ENCODE measurements at regions not wholly inside any gene's neighbourhood (a gene's known extent, or its start where the extent isn't known, plus 50 kb on each side); places are given as distances from the start of the nearest gene placed in this dataset.

GRCh38 chr1:37420456-37420855, 53.9 kb upstream of the ZC3H12A start:
- no peak for TF ChIP-seq CTCF (IDR thresholded peaks at IDR 0.05; ENCODE audit: borderline replicate concordance, control extremely low read depth, extremely low read depth, insufficient read depth, missing control alignments)
- in situ Hi-C loops (cut with MboI; ENCODE audit: low sequenced_read_pairs, unreplicated experiment), result no loop called here
- DNase-seq (ENCODE audit: low spot score), result no peak

GRCh38 chr1:37423810-37424209, 50.6 kb upstream of the ZC3H12A start:
- no peak for DNase-seq (ENCODE audit: low spot score)
- in situ Hi-C loops (cut with MboI; ENCODE audit: low sequenced_read_pairs, unreplicated experiment), result no loop called here

GRCh38 chr1:37424523-37424922, 49.9 kb upstream of the ZC3H12A start:
- in situ Hi-C loops (cut with MboI; ENCODE audit: low sequenced_read_pairs, unreplicated experiment), result no loop called here
- no peak for DNase-seq (ENCODE audit: low spot score)
- no peak for TF ChIP-seq CTCF (IDR thresholded peaks at IDR 0.05; ENCODE audit: borderline replicate concordance, control extremely low read depth, extremely low read depth, insufficient read depth, missing control alignments)

More at GRCh38 chr1:37423810-37424209, 50.6 kb upstream of the ZC3H12A start:
- no peak for TF ChIP-seq CTCF (IDR thresholded peaks at IDR 0.05; ENCODE audit: borderline replicate concordance, control extremely low read depth, extremely low read depth, insufficient read depth, missing control alignments)

Measured in GM13976 (cell line).